PC-3 (cell line): ENCODE measurements at regions not wholly inside any gene's neighbourhood (a gene's known extent, or its start where the extent isn't known, plus 50 kb on each side); places are given as distances from the start of the nearest gene placed in this dataset.

Experiments used
- ATAC-seq: fragments of 200-7000 bp; cut with Tn5 transposase; 2 replicates; pipeline ENCODE4 v1.9.1; 2020; ENCODE audit warnings: mild to moderate bottlenecking, moderate library complexity
- BruUV-seq: library from RNA; stranded (reverse); fragments of 400-500 nt; replicated peaks from 2 replicates; lab custom pipeline; 2021; lab: Mats Ljungman, UMichigan
- CTCF ChIA-PET: fragments of 300-600 bp; sonication (Branson Sonifier 250); formaldehyde crosslinking; loops from one replicate; lab custom pipeline; 2022; ENCODE audit warnings: antibody characterized with exemption; lab: Charles Lee
- POLR2A ChIA-PET: fragments of 300-600 bp; sonication (Branson Sonifier 250); formaldehyde crosslinking; loops from one replicate; lab custom pipeline; 2022; ENCODE audit warnings: antibody characterized with exemption; ENCODE audit not compliant: unreplicated experiment; lab: Charles Lee
- DNase-seq: peaks from one replicate; pipeline ENCODE4 v3.0.0-alpha.2; 2015
- H2AFZ ChIP-seq: fragments of 300-600 bp; sonication (generic); 2 replicates; pipeline ENCODE4 v1.6.0; 2016; ENCODE audit warnings: antibody characterized with exemption, low read length
- H3F3A ChIP-seq: fragments of 300-600 bp; sonication (generic); one replicate; pipeline ENCODE4 v1.6.0; 2017; ENCODE audit warnings: antibody characterized with exemption, low read length, control low read depth, mild to moderate bottlenecking; ENCODE audit not compliant: unreplicated experiment
- H3K27ac ChIP-seq: fragments of 300-600 bp; sonication (generic); 2 replicates; pipeline ENCODE4 v1.5.1; 2016; ENCODE audit warnings: mild to moderate bottlenecking, low read length
- H3K27me3 ChIP-seq: fragments of 300-600 bp; sonication (generic); 2 replicates; pipeline ENCODE4 v1.6.1; 2016; ENCODE audit warnings: low read length, mixed read lengths
- H3K36me3 ChIP-seq: fragments of 300-600 bp; sonication (generic); 2 replicates; pipeline ENCODE4 v1.6.1; 2016; ENCODE audit warnings: low read depth, mixed run types, low read length, mixed read lengths
- H3K4me1 ChIP-seq: fragments of 300-600 bp; sonication (generic); 2 replicates; pipeline ENCODE4 v1.5.1; 2016; ENCODE audit warnings: low read length; ENCODE audit not compliant: insufficient read depth
- H3K4me2 ChIP-seq: fragments of 300-600 bp; sonication (generic); 2 replicates; pipeline ENCODE4 v1.6.0; 2016; ENCODE audit warnings: low read length
- H3K4me3 ChIP-seq: fragments of 300-600 bp; sonication (generic); 2 replicates; pipeline ENCODE4 v1.5.1; 2016; ENCODE audit warnings: mild to moderate bottlenecking, low read length, mixed read lengths
- H3K79me2 ChIP-seq: fragments of 300-600 bp; sonication (generic); 2 replicates; pipeline ENCODE4 v1.6.1; 2017; ENCODE audit warnings: low read length, mixed read lengths
- H3K9ac ChIP-seq: fragments of 300-600 bp; sonication (generic); 2 replicates; pipeline ENCODE4 v1.6.0; 2016; ENCODE audit warnings: mild to moderate bottlenecking, low read length
- H3K9me2 ChIP-seq: fragments of 300-600 bp; sonication (generic); replicated peaks from 2 replicates; pipeline ENCODE4 v1.6.1; 2016; ENCODE audit warnings: mixed run types, low read length, mixed read lengths
- H3K9me3 ChIP-seq: fragments of 300-600 bp; sonication (generic); 2 replicates; pipeline ENCODE4 v1.6.1; 2016; ENCODE audit warnings: low read length, mixed read lengths
- H4K20me1 ChIP-seq: fragments of 300-600 bp; sonication (generic); 2 replicates; pipeline ENCODE4 v1.6.1; 2016; ENCODE audit warnings: low read length, mixed read lengths
- CTCF ChIP-seq: fragments of 300-600 bp; sonication (generic); conservative IDR thresholded peaks from 2 replicates; pipeline ENCODE4 v1.5.1; 2017; ENCODE audit warnings: antibody characterized with exemption, low read depth, mild to moderate bottlenecking, low read length
- EZH2 ChIP-seq: fragments of 300-600 bp; sonication (generic); IDR thresholded peaks from one replicate; pipeline ENCODE4 v1.6.1; 2017; ENCODE audit warnings: antibody characterized with exemption, mild to moderate bottlenecking, low read length; ENCODE audit not compliant: unreplicated experiment
- EZH2phosphoT487 ChIP-seq: fragments of 300-600 bp; sonication (generic); IDR thresholded peaks from 2 replicates; pipeline ENCODE4 v1.6.1; 2018; ENCODE audit warnings: mild to moderate bottlenecking, antibody characterized with exemption, low read length, borderline replicate concordance
- intact Hi-C: fragments of 100-400 bp; cut with micrococcal nuclease; formaldehyde crosslinking; loops from 2 replicates; pipeline ENCODE4 v1.9.0; 2023

- ATAC-seq (peak; percentile 88), DNase-seq (peak; percentile 87)
- ChIA-PET CTCF (interaction anchor here (0.6 kb wide), 2 partner anchors 133 to 773 kb away, joined by 3 to 10 read pairs; no protein-coding TSS in a partner anchor), POLR2A (no interaction called here)
- H3K4me2 ChIP-seq = no peak overlapping the region
- no peak overlapping the region for H3K27ac ChIP-seq
- H3K4me1 ChIP-seq = peaks cover 15% of the 10 kb centered on the region
- H3K9me2 ChIP-seq = no peaks in the 10 kb centered on the region
- H3K9ac ChIP-seq = no peak overlapping the region
- H3K4me3 ChIP-seq = no peak overlapping the region
- no TSS peak for BruUV-seq
- TF ChIP-seq EZH2phosphoT487 (no peak), EZH2 (no peak), CTCF (no peak)
- no peaks in the 10 kb centered on the region for H3K36me3 ChIP-seq
- H3K9me3 ChIP-seq = no peaks in the 10 kb centered on the region
- H3F3A ChIP-seq = no peaks in the 10 kb centered on the region
- H4K20me1 ChIP-seq = no peaks in the 10 kb centered on the region
- H3K79me2 ChIP-seq = no peaks in the 10 kb centered on the region
- H3K27me3 ChIP-seq = no peaks in the 10 kb centered on the region
- intact Hi-C loops = no loop called here
- H2AFZ ChIP-seq = no peak overlapping the region
Measured at GRCh38 chr5:87076931-87077330, 190.8 kb upstream of the RASA1 start.

GRCh38 chr5:87079219-87079618, 188.5 kb upstream of the RASA1 start:
- intact Hi-C loops = no loop called here
- POLR2A ChIA-PET = no interaction called here
- H3K9me2 ChIP-seq = no peaks in the 10 kb centered on the region

More at GRCh38 chr5:87079219-87079618, 188.5 kb upstream of the RASA1 start:
- Histone ChIP-seq H3K79me2 (no peaks in the 10 kb centered on the region), H4K20me1 (no peaks in the 10 kb centered on the region), H2AFZ (no peak overlapping the region), H3K4me2 (no peak overlapping the region), H3K27ac (no peak overlapping the region), H3F3A (no peaks in the 10 kb centered on the region), H3K4me1 (peaks cover 15% of the 10 kb centered on the region), H3K27me3 (no peaks in the 10 kb centered on the region), H3K9me3 (no peaks in the 10 kb centered on the region), H3K9ac (no peak overlapping the region), H3K36me3 (no peaks in the 10 kb centered on the region), H3K4me3 (no peak overlapping the region)
- DNase-seq (no peak), ATAC-seq (no peak)
- no TSS peak for BruUV-seq
- TF ChIP-seq EZH2phosphoT487 = no peak
- TF ChIP-seq EZH2 = no peak
- TF ChIP-seq CTCF = no peak
- CTCF ChIA-PET = no interaction called here
